Hepatocyte (in vitro differentiated cells): ENCODE measurements at regions not wholly inside any gene's neighbourhood (a gene's known extent, or its start where the extent isn't known, plus 50 kb on each side); places are given as distances from the start of the nearest gene placed in this dataset.

Experiments
- EZH2 ChIP-seq: fragments of 200-600 bp; sonication (generic); IDR thresholded peaks from 2 replicates; pipeline ENCODE4 v1.6.1; 2016; ENCODE audit warnings: antibody characterized with exemption, mild to moderate bottlenecking, borderline replicate concordance
- EZH2phosphoT487 ChIP-seq: fragments of 200-600 bp; sonication (generic); IDR thresholded peaks from one replicate; pipeline ENCODE4 v1.6.1; 2018; ENCODE audit warnings: antibody characterized with exemption, mild to moderate bottlenecking, low read depth, moderate library complexity; ENCODE audit not compliant: unreplicated experiment, severe bottlenecking
- TF ChIP-seq, protein P1 (sequence below): fragments of 200-600 bp; sonication (generic); IDR thresholded peaks from 2 replicates; pipeline ENCODE4 v1.5.1; 2016; ENCODE audit warnings: antibody characterized with exemption, mild to moderate bottlenecking; ENCODE audit not compliant: poor library complexity

DNA sequence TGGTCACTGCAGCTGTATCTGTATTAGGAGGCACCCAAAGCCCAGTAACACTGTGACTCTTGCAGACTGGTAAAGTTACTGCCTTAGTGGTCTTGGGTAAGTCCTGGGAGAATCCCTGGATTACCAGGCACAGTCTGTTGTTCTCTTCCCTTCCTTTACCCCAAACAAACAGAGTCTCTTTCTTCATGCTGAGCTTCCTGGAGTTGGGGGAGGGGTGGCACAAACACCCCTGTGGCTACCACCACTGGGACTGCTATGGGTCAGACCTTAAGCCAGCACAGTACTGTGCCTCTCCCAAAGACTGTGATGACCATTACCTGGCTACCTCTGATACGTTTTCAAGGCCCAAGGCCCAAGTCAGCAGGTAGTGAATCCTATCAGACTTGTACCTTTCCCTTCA lies 59.9 kb upstream of the FAM3C start:
- TF ChIP-seq, protein P1, sequence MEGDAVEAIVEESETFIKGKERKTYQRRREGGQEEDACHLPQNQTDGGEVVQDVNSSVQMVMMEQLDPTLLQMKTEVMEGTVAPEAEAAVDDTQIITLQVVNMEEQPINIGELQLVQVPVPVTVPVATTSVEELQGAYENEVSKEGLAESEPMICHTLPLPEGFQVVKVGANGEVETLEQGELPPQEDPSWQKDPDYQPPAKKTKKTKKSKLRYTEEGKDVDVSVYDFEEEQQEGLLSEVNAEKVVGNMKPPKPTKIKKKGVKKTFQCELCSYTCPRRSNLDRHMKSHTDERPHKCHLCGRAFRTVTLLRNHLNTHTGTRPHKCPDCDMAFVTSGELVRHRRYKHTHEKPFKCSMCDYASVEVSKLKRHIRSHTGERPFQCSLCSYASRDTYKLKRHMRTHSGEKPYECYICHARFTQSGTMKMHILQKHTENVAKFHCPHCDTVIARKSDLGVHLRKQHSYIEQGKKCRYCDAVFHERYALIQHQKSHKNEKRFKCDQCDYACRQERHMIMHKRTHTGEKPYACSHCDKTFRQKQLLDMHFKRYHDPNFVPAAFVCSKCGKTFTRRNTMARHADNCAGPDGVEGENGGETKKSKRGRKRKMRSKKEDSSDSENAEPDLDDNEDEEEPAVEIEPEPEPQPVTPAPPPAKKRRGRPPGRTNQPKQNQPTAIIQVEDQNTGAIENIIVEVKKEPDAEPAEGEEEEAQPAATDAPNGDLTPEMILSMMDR = no peak
- TF ChIP-seq EZH2phosphoT487 = no peak
- no peak for TF ChIP-seq EZH2
